D721Med (cell line): ENCODE measurements at regions not wholly inside any gene's neighbourhood (a gene's known extent, or its start where the extent isn't known, plus 50 kb on each side); places are given as distances from the start of the nearest gene placed in this dataset.
"Not testable (repeated sequence)": the region's sequence is repeated elsewhere in the genome, so short reads cannot be mapped to it uniquely, and the experiment has no call there.

Experiments
- DNase-seq: peaks from one replicate; pipeline ENCODE4 v3.0.0; 2011; ENCODE audit warnings: low spot score; ENCODE audit not compliant: insufficient read length
- FAIRE-seq: peaks from 2 replicates; lab custom pipeline; 2011; peaks lifted over from hg19 to GRCh38; lab: Jason Lieb, UNC
- TF ChIP-seq, protein P1 (sequence below): IDR thresholded peaks from 2 replicates; pipeline ENCODE4 v1.5.1; 2012; ENCODE audit warnings: mild to moderate bottlenecking, control low read depth; ENCODE audit not compliant: insufficient read depth; ENCODE audit errors: missing control alignments

DNA sequence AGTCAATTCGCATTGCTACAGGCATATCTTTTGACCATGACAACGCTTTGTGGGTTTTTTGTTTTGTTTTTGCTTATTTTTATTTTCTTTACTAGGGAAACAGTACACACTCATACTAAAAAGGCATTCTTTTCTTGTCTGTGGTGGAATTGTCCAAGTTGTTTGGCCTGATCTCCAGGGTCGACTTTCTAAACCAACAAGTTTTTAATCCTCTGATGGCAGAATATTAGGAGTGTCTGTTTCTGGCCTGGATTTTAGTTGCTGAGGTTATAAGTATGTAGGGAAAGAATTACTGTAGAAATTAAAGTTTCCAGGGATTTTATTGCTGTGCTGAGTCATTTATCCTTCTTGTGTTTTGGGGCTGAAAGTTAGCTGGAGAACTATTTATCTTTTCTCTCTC is 218.5 kb downstream of the TAF11L14 start:
- FAIRE-seq = no peak
- DNase-seq = no peak
- TF ChIP-seq, protein P1, sequence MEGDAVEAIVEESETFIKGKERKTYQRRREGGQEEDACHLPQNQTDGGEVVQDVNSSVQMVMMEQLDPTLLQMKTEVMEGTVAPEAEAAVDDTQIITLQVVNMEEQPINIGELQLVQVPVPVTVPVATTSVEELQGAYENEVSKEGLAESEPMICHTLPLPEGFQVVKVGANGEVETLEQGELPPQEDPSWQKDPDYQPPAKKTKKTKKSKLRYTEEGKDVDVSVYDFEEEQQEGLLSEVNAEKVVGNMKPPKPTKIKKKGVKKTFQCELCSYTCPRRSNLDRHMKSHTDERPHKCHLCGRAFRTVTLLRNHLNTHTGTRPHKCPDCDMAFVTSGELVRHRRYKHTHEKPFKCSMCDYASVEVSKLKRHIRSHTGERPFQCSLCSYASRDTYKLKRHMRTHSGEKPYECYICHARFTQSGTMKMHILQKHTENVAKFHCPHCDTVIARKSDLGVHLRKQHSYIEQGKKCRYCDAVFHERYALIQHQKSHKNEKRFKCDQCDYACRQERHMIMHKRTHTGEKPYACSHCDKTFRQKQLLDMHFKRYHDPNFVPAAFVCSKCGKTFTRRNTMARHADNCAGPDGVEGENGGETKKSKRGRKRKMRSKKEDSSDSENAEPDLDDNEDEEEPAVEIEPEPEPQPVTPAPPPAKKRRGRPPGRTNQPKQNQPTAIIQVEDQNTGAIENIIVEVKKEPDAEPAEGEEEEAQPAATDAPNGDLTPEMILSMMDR = no peak

- TF ChIP-seq, protein P1 = no peak
- FAIRE-seq (no peak), DNase-seq (no peak)
Observed at GRCh38 chr5:17854901-17855300, 220.6 kb downstream of the TAF11L14 start.

DNA sequence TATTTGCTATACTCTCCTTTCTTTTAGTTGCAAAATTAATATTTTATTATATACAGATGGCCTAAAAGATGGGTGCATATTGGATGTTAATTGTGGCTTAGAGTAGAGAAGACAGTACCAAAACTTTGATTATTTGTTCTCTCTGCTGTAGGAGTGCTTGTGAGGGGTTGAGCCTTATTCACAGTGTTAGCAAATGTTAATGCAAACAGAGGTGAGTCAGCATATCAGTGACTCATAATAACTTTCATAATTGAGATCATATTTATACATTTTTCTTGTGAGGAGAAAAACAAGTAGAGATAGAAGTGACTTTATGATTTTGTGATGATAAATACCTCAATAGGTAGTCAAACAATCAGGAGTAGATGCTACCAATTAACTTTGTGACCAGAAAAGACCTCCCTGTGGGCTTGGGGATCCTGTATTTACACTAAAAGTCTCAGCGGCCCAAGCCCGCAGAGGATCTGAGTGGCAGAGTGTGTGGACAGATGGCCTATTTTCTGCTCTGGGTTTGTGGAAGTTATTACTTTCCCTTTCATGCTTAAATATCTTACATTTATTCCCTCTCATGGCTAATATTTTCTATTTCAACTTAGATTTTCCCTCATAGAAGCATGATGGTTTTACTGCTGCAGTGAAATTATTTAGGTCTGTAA is 226.5 kb downstream of the TAF11L14 start:
- no peak for DNase-seq
- TF ChIP-seq, protein P1 = no peak
- FAIRE-seq = no peak

DNA sequence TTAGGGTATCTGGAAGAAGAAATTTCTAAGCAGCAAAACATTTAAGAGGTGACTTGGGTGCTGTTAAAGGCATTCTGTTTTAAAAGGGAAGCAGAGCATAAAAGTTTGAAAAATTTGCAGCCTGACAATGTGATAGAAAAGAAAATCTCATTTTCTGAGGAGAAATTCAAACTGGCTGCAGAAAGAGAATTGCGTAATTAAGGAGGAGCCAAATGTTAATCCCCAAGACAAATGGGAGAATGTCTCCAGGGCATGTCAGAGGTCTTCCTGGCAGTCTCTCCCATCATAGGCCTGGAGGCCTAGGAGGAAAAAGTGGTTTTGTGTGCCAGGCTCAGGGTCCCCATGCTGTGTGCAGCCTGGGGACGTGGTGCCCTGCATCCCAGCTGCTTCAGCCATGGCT is 230.6 kb downstream of the TAF11L14 start:
- DNase-seq, FAIRE-seq: not testable (repeated sequence)

DNA sequence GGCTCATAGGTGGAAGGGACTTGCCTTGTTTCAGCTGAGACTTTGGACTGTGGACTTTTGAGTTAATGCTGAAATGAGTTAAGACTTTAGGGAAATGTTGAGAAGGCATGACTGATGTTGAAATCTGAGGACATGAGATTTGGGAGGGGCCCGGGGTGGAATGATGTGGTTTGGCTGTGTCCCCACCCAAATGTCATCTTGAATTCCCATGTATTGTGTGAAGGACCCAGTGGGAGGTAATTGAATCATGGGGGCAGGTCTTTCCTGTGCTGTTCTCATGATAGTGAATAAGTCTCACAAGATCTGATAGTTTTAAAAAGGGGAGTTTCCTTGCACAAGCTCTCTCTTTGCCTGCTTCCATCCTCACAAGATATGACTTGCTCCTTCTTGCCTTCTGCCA is 231.7 kb downstream of the TAF11L14 start:
- not testable (repeated sequence) for DNase-seq, FAIRE-seq

DNA sequence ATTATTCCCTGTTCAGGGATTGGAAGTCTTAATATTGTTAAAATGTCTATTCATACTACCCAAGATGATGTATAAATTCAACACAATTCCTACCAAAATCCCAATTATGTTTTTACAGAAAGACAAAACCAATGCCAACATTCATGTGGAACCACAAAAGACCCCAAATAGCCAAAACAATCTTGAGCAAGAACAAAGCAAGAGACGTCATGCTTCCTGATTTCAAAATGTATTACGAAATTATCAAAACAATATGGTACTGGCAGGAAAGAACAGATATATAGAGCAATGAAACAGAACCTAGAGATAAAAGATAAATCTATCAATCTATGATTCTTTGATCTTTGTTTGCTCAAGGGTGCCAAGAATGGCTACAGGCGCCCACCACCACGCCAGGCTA is 237.9 kb downstream of the TAF11L14 start:
- FAIRE-seq (no peak), DNase-seq (no peak)
- TF ChIP-seq, protein P1 = no peak

- TF ChIP-seq, protein P1 = no peak
- DNase-seq (no peak), FAIRE-seq (no peak)
Observed at GRCh38 chr5:17878541-17878940, 244.3 kb downstream of the TAF11L14 start.

GRCh38 chr5:17879276-17879675 is 245.0 kb downstream of the TAF11L14 start:
- FAIRE-seq = no peak
- no peak for DNase-seq
- TF ChIP-seq, protein P1 = no peak
